ENCODE measurements at regions not wholly inside any gene's neighbourhood (a gene's known extent, or its start where the extent isn't known, plus 50 kb on each side); places are given as distances from the start of the nearest gene placed in this dataset.
A peak's percentile ranks its signal among the peaks of the same experiment; 100 is the strongest.

- no peak for DNase-seq (ENCODE audit: low read depth)
- no peak for TF ChIP-seq CTCF (conservative IDR thresholded peaks at IDR 0.05; ENCODE audit: low read length)
- no peak overlapping the region for H3K4me3 ChIP-seq (ENCODE audit: low read length)
These were observed 1074.6 kb upstream of the TMEM132C start for GRCh38 chr12:127192391-127192790.

- TF ChIP-seq CTCF (conservative IDR thresholded peaks at IDR 0.05; ENCODE audit: low read length): no peak
- no peak overlapping the region for H3K4me3 ChIP-seq (ENCODE audit: low read length)
- DNase-seq (ENCODE audit: low read depth): no peak
These were observed 1073.6 kb upstream of the TMEM132C start for GRCh38 chr12:127193341-127193740.

- DNase-seq (ENCODE audit: low read depth): no peak
- TF ChIP-seq CTCF (conservative IDR thresholded peaks at IDR 0.05; ENCODE audit: low read length): no peak
- H3K4me3 ChIP-seq (ENCODE audit: low read length): no peak overlapping the region
These were observed 1072.8 kb upstream of the TMEM132C start for GRCh38 chr12:127194176-127194575.

- no peak for DNase-seq (ENCODE audit: low read depth)
- H3K4me3 ChIP-seq (ENCODE audit: low read length): no peak overlapping the region
- no peak for TF ChIP-seq CTCF (conservative IDR thresholded peaks at IDR 0.05; ENCODE audit: low read length)
These were observed 1061.0 kb upstream of the TMEM132C start for GRCh38 chr12:127205781-127206555.

- H3K4me3 ChIP-seq (ENCODE audit: low read length): no peak overlapping the region
- no peak for TF ChIP-seq CTCF (conservative IDR thresholded peaks at IDR 0.05; ENCODE audit: low read length)
- no peak for DNase-seq (ENCODE audit: low read depth)
These were observed 1057.7 kb upstream of the TMEM132C start for GRCh38 chr12:127209318-127209717.

- H3K4me3 ChIP-seq (ENCODE audit: low read length): no peak overlapping the region
- TF ChIP-seq CTCF (conservative IDR thresholded peaks at IDR 0.05; ENCODE audit: low read length): no peak
- DNase-seq (ENCODE audit: low read depth): peak; percentile 31
These were observed 1052.8 kb upstream of the TMEM132C start for GRCh38 chr12:127214186-127214585.

- no peak for TF ChIP-seq CTCF (conservative IDR thresholded peaks at IDR 0.05; ENCODE audit: low read length)
- no peak overlapping the region for H3K4me3 ChIP-seq (ENCODE audit: low read length)
These were observed 1044.0 kb upstream of the TMEM132C start for GRCh38 chr12:127223011-127223410.

More at GRCh38 chr12:127223011-127223410, 1044.0 kb upstream of the TMEM132C start:
- no peak for DNase-seq (ENCODE audit: low read depth)

All from AG10803 (cell line).